Activated CD8-positive, alpha-beta memory T cell treated with anti-CD3 and anti-CD28 coated beads, Interleukin-2, amount 10 ng/mL, durations not matched to agents 7 days and 5 days (primary cell): ENCODE measurements at regions not wholly inside any gene's neighbourhood (a gene's known extent, or its start where the extent isn't known, plus 50 kb on each side); places are given as distances from the start of the nearest gene placed in this dataset.
"Not testable (repeated sequence)": the region's sequence is repeated elsewhere in the genome, so short reads cannot be mapped to it uniquely, and the experiment has no call there.

Source experiments
- ATAC-seq: fragments of 150-1000 bp; cut with Tn5 transposase; one replicate; pipeline ENCODE4 v1.10.0; 2021; ENCODE audit warnings: moderate library complexity
- CTCF ChIA-PET: fragments of 350-600 bp; sonication (Branson Sonifier 250); formaldehyde crosslinking; loops from one replicate; lab custom pipeline; 2021; ENCODE audit warnings: antibody characterized with exemption; lab: Charles Lee
- DNase-seq: peaks from one replicate; pipeline ENCODE4 v3.0.0-alpha.2; 2020
- H3K27ac Mint-ChIP-seq: one replicate; pipeline ENCODE4 v1.8.0; 2021; ENCODE audit warnings: mild to moderate bottlenecking, mixed read lengths
- H3K27me3 Mint-ChIP-seq: one replicate; pipeline ENCODE4 v1.8.0; 2021; ENCODE audit warnings: mixed read lengths
- H3K36me3 Mint-ChIP-seq: one replicate; pipeline ENCODE4 v1.8.0; 2021; ENCODE audit warnings: mild to moderate bottlenecking, mixed read lengths
- H3K4me1 Mint-ChIP-seq: one replicate; pipeline ENCODE4 v1.8.0; 2021; ENCODE audit warnings: mixed read lengths
- H3K4me3 Mint-ChIP-seq: one replicate; pipeline ENCODE4 v1.8.0; 2021; ENCODE audit warnings: mild to moderate bottlenecking, moderate library complexity, mixed read lengths
- H3K9me3 Mint-ChIP-seq: one replicate; pipeline ENCODE4 v1.8.0; 2022; ENCODE audit warnings: low read depth, mixed read lengths

DNA sequence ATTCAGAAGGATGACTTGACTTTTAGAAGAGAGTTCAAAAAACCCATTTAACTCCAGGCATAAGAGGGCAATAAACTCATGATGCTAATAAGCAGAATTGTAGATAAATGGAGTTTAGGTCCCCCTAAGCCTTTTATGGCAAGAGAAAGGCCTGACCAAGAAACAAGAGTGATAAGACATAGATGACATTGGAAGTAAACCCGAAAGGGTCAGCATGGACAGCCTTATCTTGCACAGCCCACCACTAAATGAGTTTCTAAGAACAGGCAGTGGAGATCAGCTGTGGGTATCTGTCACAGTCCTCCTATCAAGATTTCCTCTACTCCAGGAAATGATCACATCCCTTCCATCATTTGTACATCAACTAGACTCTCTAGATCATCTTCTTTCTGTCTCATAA lies 457.9 kb upstream of the ADAMTS9 start:
- H3K9me3 Mint-ChIP-seq, result peaks cover 2% of the 10 kb centered on the region
- DNase-seq, result no peak
- no peak for ATAC-seq
- CTCF ChIA-PET, result no interaction called here
- H3K4me3 Mint-ChIP-seq, result no peak overlapping the region
- no peaks in the 10 kb centered on the region for H3K27me3 Mint-ChIP-seq
- no peaks in the 10 kb centered on the region for H3K4me1 Mint-ChIP-seq
- no peaks in the 10 kb centered on the region for H3K36me3 Mint-ChIP-seq
- H3K27ac Mint-ChIP-seq, result no peak overlapping the region

DNA sequence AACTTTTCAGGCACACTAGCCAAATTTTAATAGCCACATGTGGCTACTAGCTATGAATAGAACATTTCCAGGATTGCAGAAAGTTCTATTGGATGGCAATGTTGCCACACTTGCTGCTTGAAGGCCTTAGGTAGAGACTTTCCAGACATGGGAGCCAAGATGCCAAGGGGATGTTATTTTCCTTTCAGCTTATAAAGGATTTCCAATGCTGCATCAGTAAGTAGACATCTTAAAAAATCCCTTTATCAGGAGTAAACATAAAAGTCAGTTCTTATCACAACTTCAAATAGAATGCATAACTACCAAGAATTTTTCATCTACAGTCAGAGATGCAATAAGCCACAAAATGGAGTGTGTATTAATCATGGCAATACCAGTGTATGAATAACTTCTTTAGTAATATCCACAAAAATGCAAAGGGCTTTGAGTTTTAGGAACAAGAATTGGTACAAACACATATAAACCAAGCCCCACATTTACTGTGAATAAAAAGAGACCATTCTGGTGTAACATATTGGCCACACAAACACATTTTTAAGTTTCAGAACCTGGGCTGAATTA lies 457.1 kb upstream of the ADAMTS9 start:
- CTCF ChIA-PET, result no interaction called here
- DNase-seq (no peak), ATAC-seq (no peak)
- no peak overlapping the region for H3K27ac Mint-ChIP-seq
- H3K4me1 Mint-ChIP-seq, result no peaks in the 10 kb centered on the region
- no peaks in the 10 kb centered on the region for H3K36me3 Mint-ChIP-seq
- no peak overlapping the region for H3K4me3 Mint-ChIP-seq
- H3K27me3 Mint-ChIP-seq, result no peaks in the 10 kb centered on the region
- no peaks in the 10 kb centered on the region for H3K9me3 Mint-ChIP-seq

DNA sequence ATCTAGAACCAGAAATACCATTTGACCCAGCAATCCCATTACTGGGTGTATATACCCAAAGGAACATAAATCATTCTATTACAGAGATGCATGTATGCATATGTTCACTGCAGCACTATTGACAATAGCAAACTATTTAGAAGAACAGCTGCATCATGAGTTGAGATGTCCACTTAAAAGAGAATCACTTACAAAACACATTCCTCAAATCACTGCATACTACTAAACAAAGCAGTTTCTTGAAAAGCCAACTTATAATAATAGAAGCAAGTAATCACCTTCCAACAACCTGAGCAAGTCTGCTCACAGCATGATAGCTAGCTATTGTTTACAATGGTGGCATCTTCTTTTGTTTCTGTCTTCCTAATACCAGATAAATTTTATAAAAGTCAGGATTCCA lies 454.7 kb upstream of the ADAMTS9 start:
- no peak for ATAC-seq
- no peaks in the 10 kb centered on the region for H3K4me1 Mint-ChIP-seq
- no peaks in the 10 kb centered on the region for H3K27me3 Mint-ChIP-seq
- H3K9me3 Mint-ChIP-seq, result no peaks in the 10 kb centered on the region
- no peaks in the 10 kb centered on the region for H3K36me3 Mint-ChIP-seq
- H3K27ac Mint-ChIP-seq, result no peak overlapping the region
- H3K4me3 Mint-ChIP-seq, result no peak overlapping the region
- CTCF ChIA-PET, result no interaction called here
- DNase-seq, result no peak

DNA sequence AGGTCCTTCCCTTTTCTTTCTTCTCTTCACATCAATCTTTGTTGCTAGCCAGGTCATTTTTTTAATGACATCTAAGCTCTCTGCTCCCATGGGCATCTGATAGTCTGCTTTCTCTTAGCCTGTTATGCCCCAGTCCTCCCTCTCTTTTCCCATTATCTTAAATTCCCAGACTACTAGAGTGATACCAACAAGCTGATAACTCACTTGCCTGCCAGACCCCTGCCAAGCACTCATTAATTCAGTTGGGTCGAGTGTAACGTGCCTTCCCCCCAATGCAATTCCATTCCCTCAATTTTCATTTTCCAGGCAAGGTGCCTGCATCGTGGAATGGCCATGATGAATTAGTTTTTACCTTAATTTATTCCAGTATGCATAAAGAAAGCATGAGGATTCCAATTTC lies 450.8 kb upstream of the ADAMTS9 start:
- CTCF ChIA-PET, result no interaction called here
- no peaks in the 10 kb centered on the region for H3K36me3 Mint-ChIP-seq
- DNase-seq (no peak), ATAC-seq (no peak)
- H3K27ac Mint-ChIP-seq, result no peak overlapping the region
- H3K4me3 Mint-ChIP-seq, result no peak overlapping the region
- H3K4me1 Mint-ChIP-seq, result no peaks in the 10 kb centered on the region
- H3K27me3 Mint-ChIP-seq, result no peaks in the 10 kb centered on the region
- H3K9me3 Mint-ChIP-seq, result peaks cover 4% of the 10 kb centered on the region

DNA sequence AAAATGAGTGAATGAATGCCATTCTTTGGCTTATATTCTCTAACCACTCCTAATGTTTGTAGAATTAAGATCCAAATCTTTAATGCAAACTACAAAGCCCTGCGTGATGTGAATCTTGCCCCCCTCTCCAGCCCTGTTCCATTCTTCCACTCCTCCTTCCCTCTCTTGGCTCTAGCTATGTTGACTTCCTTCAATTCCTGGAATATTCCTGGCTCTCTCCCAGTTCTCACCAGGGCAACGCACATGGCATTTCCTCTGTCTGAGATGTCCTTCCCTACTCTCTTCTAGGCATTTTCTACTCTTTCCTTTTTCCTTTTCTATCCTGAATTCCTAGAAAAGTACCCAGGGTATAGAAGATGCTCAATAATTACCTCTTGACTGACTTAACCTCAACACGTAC lies 446.0 kb upstream of the ADAMTS9 start:
- H3K9me3 Mint-ChIP-seq, CTCF ChIA-PET, H3K27ac Mint-ChIP-seq, DNase-seq, H3K27me3 Mint-ChIP-seq, H3K36me3 Mint-ChIP-seq, H3K4me1 Mint-ChIP-seq, H3K4me3 Mint-ChIP-seq, ATAC-seq: not testable (repeated sequence)

DNA sequence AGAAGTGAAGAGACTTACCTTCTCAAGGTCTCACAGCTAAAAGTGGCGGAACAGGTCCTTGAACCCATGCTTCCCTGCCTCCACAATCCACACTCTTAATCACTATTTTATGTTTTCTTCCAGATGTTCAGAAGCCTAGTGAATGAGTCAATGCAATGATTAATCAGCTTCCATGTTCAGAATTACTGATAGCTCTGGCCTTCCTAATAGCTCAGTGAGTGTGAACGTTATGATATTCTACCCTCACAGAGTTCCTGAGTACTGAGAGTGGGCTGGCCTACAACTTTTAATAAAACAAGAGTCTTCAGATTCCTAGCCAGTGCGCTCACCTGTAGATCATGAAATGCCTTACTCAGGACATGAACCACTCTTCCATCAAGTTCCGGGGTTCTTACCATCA lies 443.0 kb upstream of the ADAMTS9 start:
- Mint-ChIP-seq H3K4me3 (no peak overlapping the region), H3K36me3 (no peaks in the 10 kb centered on the region), H3K4me1 (no peaks in the 10 kb centered on the region), H3K27ac (no peak overlapping the region), H3K9me3 (peaks cover 6% of the 10 kb centered on the region), H3K27me3 (no peaks in the 10 kb centered on the region)
- ATAC-seq, result no peak
- DNase-seq, result no peak
- CTCF ChIA-PET, result no interaction called here

DNA sequence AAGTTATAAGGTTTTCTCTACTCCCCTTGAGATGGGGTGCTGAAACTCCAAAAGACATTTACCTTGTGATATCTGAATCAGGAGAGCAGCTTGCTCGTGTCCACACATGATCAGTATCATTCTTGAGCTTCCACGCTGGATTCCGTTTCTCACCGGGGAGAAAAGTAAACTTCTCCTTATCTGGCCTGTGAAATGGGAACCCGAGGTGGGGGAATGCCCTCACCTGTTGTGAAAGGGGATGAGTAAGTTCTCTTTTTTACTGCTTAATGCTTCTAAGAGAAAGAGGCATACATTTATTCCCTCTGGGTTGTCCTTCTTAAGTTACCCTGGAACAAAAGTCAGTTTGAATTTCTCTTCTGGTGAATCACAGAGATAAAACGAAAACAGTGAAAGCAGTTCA lies 440.5 kb upstream of the ADAMTS9 start:
- no peaks in the 10 kb centered on the region for H3K36me3 Mint-ChIP-seq
- no peaks in the 10 kb centered on the region for H3K4me1 Mint-ChIP-seq
- DNase-seq (no peak), ATAC-seq (no peak)
- no peak overlapping the region for H3K27ac Mint-ChIP-seq
- H3K4me3 Mint-ChIP-seq, result no peak overlapping the region
- peaks cover 2% of the 10 kb centered on the region for H3K9me3 Mint-ChIP-seq
- CTCF ChIA-PET, result no interaction called here
- no peaks in the 10 kb centered on the region for H3K27me3 Mint-ChIP-seq

DNA sequence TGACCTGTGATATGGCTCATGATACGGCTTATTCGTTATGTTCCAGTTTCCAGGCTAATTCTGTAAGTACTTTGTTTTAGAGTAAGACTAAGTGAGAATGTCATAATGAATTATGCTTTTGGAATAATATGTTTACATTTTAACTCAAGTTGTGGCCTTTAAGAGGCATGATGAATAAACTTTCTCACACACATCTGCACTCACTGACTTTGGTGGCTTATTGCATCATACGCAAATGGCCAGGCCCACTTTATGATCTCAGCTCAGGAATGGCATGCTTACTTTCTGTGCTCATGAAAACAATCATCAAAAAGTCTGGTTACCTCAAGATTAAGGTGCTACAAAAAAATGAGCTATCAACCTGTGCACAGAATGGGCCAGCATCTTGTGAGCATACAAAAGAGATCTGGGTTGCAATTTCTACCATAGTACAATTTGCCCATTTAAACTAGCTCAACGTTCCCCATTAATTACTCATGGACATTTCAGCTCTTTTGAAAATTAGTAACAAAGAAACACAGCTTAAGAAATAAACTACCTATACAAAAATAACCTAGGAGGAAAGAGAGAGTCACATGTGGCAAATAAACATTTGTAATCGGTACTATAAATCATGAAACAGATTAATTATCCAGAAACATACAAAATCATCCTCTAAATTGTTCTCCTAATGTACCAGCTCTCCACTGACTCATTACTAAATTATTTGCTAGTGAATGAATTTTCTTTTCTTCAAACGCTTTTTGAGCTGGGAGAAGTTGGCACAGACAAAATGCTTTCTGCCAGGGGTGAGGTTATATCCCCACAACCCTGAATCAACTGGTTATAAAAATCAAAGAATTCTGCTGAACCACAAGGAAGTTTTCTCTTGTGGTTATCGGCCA lies 439.0 kb upstream of the ADAMTS9 start:
- Mint-ChIP-seq H3K4me3 (no peak overlapping the region), H3K36me3 (no peaks in the 10 kb centered on the region), H3K27me3 (no peaks in the 10 kb centered on the region), H3K27ac (no peak overlapping the region), H3K9me3 (peaks cover 2% of the 10 kb centered on the region), H3K4me1 (no peaks in the 10 kb centered on the region)
- CTCF ChIA-PET, result no interaction called here
- DNase-seq (no peak), ATAC-seq (no peak)

DNA sequence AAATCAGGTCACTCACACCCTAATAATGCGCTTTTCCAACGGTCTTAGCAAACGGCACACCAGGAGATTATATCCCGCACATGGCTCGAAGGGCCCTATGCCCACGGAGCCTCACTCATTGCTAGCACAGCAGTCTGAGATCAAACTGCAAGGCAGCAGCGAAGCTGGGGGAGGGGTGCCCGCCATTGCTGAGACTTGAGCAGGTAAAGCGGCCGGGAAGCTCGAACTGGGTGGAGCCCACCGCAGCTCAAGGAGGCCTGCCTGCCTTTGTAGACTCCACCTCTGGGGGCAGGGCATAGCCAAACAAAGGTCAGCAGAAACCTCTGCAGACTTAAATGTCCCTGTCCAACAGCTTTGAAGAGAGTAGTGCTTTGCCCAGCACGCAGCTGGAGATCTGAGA lies 432.4 kb upstream of the ADAMTS9 start:
- CTCF ChIA-PET, H3K27me3 Mint-ChIP-seq: not testable (repeated sequence)

DNA sequence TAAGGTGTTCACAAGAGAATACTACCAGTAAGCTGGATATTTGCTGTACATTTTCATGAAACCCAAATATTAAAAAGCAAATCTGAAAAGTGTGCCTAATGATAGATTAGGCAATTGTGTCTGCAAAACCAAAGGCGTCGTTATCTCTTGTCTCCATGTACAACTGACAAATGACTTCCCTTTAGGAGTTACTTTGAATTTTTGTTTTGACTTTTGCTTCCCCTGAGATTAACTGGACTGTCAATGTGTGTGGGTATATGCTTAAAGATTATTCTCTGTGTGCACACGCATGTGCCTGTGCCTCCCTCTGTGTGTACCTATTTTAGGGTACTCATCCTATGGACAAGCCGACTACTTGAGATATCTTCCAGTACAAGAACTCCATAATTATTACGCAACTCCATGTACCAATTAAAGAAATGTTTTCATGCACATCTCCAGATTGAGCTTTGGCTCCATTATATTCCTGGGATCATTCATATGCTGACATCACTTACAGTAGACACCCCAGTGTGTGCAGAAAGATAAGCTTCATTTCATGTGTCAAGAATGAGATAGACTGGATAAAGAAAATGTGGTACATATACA lies 431.2 kb upstream of the ADAMTS9 start:
- Mint-ChIP-seq H3K9me3 (peaks cover 6% of the 10 kb centered on the region), H3K36me3 (no peaks in the 10 kb centered on the region), H3K27ac (no peak overlapping the region), H3K27me3 (no peaks in the 10 kb centered on the region), H3K4me1 (no peaks in the 10 kb centered on the region), H3K4me3 (no peak overlapping the region)
- no peak for DNase-seq
- no peak for ATAC-seq
- CTCF ChIA-PET, result no interaction called here

More for the DNA sequence above, 432.4 kb upstream of the ADAMTS9 start:
- not testable (repeated sequence) for ATAC-seq, H3K4me3 Mint-ChIP-seq, H3K27ac Mint-ChIP-seq, H3K4me1 Mint-ChIP-seq, H3K36me3 Mint-ChIP-seq, DNase-seq, H3K9me3 Mint-ChIP-seq

DNA sequence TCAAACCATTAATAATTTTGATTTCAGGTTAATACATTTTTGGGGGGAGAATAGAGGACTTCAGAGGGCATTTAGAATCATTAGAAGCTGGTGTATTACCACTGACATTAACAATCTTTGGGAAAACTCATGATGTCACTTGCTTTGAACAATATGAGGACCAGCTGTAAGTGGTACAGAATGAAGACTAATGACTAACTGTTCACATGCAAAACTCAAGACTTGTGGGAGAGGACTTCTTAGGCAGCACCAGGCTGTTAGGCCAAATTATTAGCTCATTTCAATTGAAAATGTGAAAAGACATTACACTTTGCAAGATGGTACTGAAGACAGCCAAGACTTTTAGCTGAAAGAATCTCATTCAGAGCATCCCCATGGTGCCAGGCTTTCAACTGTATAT lies 426.2 kb upstream of the ADAMTS9 start:
- Mint-ChIP-seq H3K4me1 (no peaks in the 10 kb centered on the region), H3K27ac (no peak overlapping the region), H3K36me3 (no peaks in the 10 kb centered on the region), H3K27me3 (no peaks in the 10 kb centered on the region), H3K4me3 (no peak overlapping the region), H3K9me3 (peaks cover 6% of the 10 kb centered on the region)
- CTCF ChIA-PET, result no interaction called here
- no peak for ATAC-seq
- DNase-seq, result no peak

DNA sequence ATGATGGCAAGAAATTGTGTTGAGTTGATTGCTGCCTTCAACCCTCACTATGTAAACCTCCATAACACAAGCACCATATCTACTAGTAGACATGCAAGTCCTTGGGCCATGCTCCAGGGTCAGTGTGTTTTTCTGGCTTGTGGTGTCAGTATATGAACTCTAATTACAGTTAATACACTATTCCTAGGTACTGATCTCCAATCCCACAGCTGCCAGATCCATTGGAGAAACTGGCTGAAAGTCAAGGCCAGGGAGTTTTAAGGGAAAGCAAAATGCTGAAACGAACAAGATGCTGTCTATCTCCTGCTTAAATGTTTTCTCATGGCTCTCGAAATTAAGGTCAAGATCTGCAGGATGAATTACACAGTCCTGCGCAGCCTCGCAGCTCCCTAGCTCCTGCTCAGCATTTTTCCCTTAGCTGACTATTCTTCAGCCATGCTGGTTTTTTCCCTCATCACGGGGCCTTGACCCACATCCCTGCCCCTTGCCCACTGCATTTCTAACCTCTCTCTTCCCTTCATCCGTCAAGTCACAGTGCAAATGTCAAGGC lies 425.0 kb upstream of the ADAMTS9 start:
- H3K4me1 Mint-ChIP-seq, result no peaks in the 10 kb centered on the region
- DNase-seq (no peak), ATAC-seq (no peak)
- peaks cover 6% of the 10 kb centered on the region for H3K9me3 Mint-ChIP-seq
- CTCF ChIA-PET, result no interaction called here
- H3K27ac Mint-ChIP-seq, result no peak overlapping the region
- H3K36me3 Mint-ChIP-seq, result no peaks in the 10 kb centered on the region
- no peak overlapping the region for H3K4me3 Mint-ChIP-seq
- H3K27me3 Mint-ChIP-seq, result no peaks in the 10 kb centered on the region

DNA sequence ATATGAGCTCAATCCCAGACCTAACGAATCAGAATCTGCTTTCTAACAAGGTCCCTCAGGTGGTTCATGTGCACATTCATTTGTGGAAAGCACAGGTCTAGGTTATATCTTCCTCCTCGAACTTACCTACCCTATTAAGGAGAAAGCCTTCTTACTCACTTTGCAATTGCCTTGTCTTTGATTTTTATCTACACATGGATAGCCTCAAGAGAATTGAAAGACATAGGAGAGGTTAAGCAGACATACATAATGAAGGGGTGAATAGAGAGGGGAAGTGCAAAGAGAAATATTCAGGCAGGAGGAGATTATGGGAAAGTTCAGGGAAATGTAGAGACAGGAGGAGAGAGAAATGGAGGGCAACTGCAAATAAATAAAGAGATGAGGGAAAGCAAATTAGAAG lies 422.9 kb upstream of the ADAMTS9 start:
- H3K27me3 Mint-ChIP-seq, result no peaks in the 10 kb centered on the region
- peaks cover 2% of the 10 kb centered on the region for H3K9me3 Mint-ChIP-seq
- H3K4me1 Mint-ChIP-seq, result no peaks in the 10 kb centered on the region
- H3K27ac Mint-ChIP-seq, result no peak overlapping the region
- no peak for DNase-seq
- CTCF ChIA-PET, result no interaction called here
- H3K36me3 Mint-ChIP-seq, result no peaks in the 10 kb centered on the region
- no peak for ATAC-seq
- H3K4me3 Mint-ChIP-seq, result no peak overlapping the region

DNA sequence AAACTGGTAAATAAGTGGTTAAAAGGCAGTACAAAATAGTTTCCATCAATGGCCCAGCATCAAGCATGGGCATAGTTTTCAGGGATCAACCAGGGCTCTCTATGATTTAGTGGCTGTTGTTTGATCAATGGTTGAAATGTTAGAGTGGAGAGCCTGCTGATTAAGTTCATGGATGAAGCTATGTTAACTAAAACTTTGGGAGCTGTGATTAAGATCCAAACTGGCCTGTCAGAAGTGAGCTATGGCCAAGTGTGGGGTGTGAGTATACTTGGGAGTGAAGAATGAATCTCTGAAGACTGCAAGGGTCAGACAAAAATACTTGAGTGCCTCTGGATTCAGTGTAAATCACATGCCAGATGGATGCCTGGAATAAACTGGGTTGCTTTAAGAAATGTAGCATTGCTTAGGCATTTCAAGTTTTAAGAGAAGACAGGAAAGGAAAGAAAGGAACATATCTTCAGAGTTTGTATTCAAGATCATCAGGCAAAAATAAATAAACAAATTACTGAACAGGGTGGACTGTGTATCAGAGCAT lies 422.2 kb upstream of the ADAMTS9 start:
- H3K27me3 Mint-ChIP-seq, result no peaks in the 10 kb centered on the region
- no peak overlapping the region for H3K27ac Mint-ChIP-seq
- H3K4me3 Mint-ChIP-seq, result no peak overlapping the region
- CTCF ChIA-PET, result no interaction called here
- ATAC-seq (no peak), DNase-seq (no peak)
- H3K4me1 Mint-ChIP-seq, result no peaks in the 10 kb centered on the region
- H3K9me3 Mint-ChIP-seq, result peaks cover 2% of the 10 kb centered on the region
- no peaks in the 10 kb centered on the region for H3K36me3 Mint-ChIP-seq
